Brain microvascular endothelial cell (primary cell): ENCODE measurements at regions not wholly inside any gene's neighbourhood (a gene's known extent, or its start where the extent isn't known, plus 50 kb on each side); places are given as distances from the start of the nearest gene placed in this dataset.
"Not testable (repeated sequence)": the region's sequence is repeated elsewhere in the genome, so short reads cannot be mapped to it uniquely, and the experiment has no call there.

Source experiments
- DNase-seq: peaks from one replicate; pipeline ENCODE4 v3.0.0-alpha.2; 2020
- H3K27ac ChIP-seq: fragments of 250-450 bp; sonication (Bioruptor Pico); 2 replicates; pipeline ENCODE4 v1.5.1; 2020; ENCODE audit warnings: mild to moderate bottlenecking, moderate library complexity
- H3K27me3 ChIP-seq: fragments of 250-450 bp; sonication (Bioruptor Pico); replicated peaks from 2 replicates; pipeline ENCODE4 v1.5.1; 2020; ENCODE audit warnings: mild to moderate bottlenecking
- H3K36me3 ChIP-seq: fragments of 250-450 bp; sonication (Bioruptor Pico); replicated peaks from 2 replicates; pipeline ENCODE4 v1.5.1; 2020; ENCODE audit warnings: mild to moderate bottlenecking
- H3K4me3 ChIP-seq: 2 replicates; pipeline ENCODE4 v1.5.1; 2011; ENCODE audit warnings: low read depth, mild to moderate bottlenecking, control low read depth, low read length, moderate library complexity
- CTCF ChIP-seq: IDR thresholded peaks from 2 replicates; pipeline ENCODE4 v1.5.1; 2011; ENCODE audit warnings: low read depth, mild to moderate bottlenecking, moderate library complexity, low read length, control low read depth, inconsistent platforms; ENCODE audit errors: missing control alignments
- in situ Hi-C: cut with HindIII; loops from 2 replicates; pipeline ENCODE4 v1.10.0; 2017; ENCODE audit warnings: low sequenced_read_pairs, low pct_ligation_motif_present

- in situ Hi-C loops: no loop called here
These were observed 282.3 kb downstream of the GATA3 start for GRCh38 chr10:8336629-8337331.

DNA sequence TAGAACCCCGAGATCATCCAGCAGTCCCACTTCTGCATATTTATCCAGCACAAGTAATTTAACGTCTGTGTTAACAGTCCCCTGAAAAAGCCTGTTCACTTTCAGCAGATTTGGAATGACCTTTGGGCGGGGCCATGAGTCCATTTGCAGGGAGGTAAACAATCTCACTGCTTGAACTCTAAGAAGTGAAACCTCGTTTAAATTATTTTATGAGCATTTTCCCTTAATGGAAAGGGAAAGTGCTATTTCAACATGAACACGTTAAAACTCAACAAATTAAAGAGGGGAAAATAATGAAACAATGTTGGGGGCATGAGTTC is 282.8 kb downstream of the GATA3 start:
- TF ChIP-seq CTCF: no peak
- no peaks in the 10 kb centered on the region for H3K36me3 ChIP-seq
- no peaks in the 10 kb centered on the region for H3K27me3 ChIP-seq
- in situ Hi-C loops: no loop called here
- no peak for DNase-seq
- no peak overlapping the region for H3K27ac ChIP-seq
- H3K4me3 ChIP-seq: no peak overlapping the region

More at GRCh38 chr10:8336629-8337331, 282.3 kb downstream of the GATA3 start:
- no peak for TF ChIP-seq CTCF
- Histone ChIP-seq H3K27me3 (no peaks in the 10 kb centered on the region), H3K36me3 (no peaks in the 10 kb centered on the region), H3K4me3 (no peak overlapping the region), H3K27ac (no peak overlapping the region)
- DNase-seq: no peak

- TF ChIP-seq CTCF: no peak
- Histone ChIP-seq H3K4me3 (no peak overlapping the region), H3K27me3 (no peaks in the 10 kb centered on the region), H3K27ac (no peak overlapping the region), H3K36me3 (no peaks in the 10 kb centered on the region)
- in situ Hi-C loops: no loop called here
- DNase-seq: no peak
These were observed 283.8 kb downstream of the GATA3 start for GRCh38 chr10:8338177-8338766.

DNA sequence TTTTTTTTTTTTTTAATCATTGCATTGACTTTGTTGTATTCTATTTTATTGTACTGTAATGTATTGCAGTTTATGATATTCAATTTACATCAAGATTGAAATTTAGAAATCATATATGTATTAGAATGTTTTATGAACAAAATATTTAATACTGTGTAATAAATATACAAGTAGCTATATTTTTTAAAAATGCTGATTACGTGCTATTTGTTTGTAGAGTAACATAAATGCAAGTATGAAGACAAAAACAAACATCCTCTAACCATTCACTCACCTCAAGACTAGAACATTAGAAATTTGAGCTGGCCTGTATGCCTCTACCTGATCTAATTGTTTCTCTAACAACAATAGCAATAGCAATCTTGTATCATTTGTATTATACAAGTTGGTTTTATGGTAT is 290.3 kb downstream of the GATA3 start:
- no peak for TF ChIP-seq CTCF
- H3K27ac ChIP-seq: no peak overlapping the region
- no peaks in the 10 kb centered on the region for H3K36me3 ChIP-seq
- no peaks in the 10 kb centered on the region for H3K27me3 ChIP-seq
- in situ Hi-C loops: no loop called here
- no peak overlapping the region for H3K4me3 ChIP-seq
- no peak for DNase-seq

GRCh38 chr10:8346861-8347260 is 292.4 kb downstream of the GATA3 start:
- DNase-seq: no peak
- Histone ChIP-seq H3K4me3 (no peak overlapping the region), H3K27ac (no peak overlapping the region), H3K27me3 (no peaks in the 10 kb centered on the region), H3K36me3 (no peaks in the 10 kb centered on the region)
- in situ Hi-C loops: no loop called here
- TF ChIP-seq CTCF: no peak

DNA sequence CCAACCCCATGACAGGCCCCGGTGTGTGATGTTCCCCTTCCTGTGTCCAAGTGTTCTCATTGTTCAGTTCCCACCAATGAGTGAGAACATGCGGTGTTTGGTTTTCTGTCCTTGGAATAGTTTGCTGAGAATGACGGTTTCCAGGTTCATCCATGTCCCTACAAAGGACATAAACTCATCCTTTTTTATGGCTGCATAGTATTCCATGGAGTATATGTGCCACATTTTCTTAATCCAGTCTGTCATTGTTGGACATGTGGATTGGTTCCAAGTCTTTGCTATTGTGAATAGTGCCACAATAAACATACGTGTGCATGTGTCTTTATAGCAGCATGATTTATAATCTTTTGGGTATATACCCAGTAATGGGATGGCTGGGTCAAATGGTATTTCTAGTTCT is 293.1 kb downstream of the GATA3 start:
- H3K27me3 ChIP-seq, H3K27ac ChIP-seq, H3K36me3 ChIP-seq, in situ Hi-C loops, DNase-seq, H3K4me3 ChIP-seq: not testable (repeated sequence)
